ENCODE measurements at regions not wholly inside any gene's neighbourhood (a gene's known extent, or its start where the extent isn't known, plus 50 kb on each side); places are given as distances from the start of the nearest gene placed in this dataset.

GRCh38 chr16:73149334-73149733 is 101.4 kb upstream of the ZFHX3 start (continued):
- TF ChIP-seq HES4 (CRISPR knock-in tag; IDR thresholded peaks at IDR 0.05; ENCODE audit: borderline replicate concordance) (no peak), TRIM22 (IDR thresholded peaks at IDR 0.05) (no peak), SOX5 (CRISPR knock-in tag; IDR thresholded peaks at IDR 0.05; ENCODE audit: borderline replicate concordance) (no peak), NFYB (CRISPR knock-in tag; IDR thresholded peaks at IDR 0.05) (no peak), FOXA1 (IDR thresholded peaks at IDR 0.05) (no peak), FOXA1 (CRISPR knock-in tag; IDR thresholded peaks at IDR 0.05) (peak; percentile 47; the same call in 1 of the 2 replicates), ATF7 (IDR thresholded peaks at IDR 0.05) (no peak), ATF7 (CRISPR knock-in tag; IDR thresholded peaks at IDR 0.05) (no peak), ZFX (CRISPR knock-in tag; IDR thresholded peaks at IDR 0.05; ENCODE audit: low read depth) (no peak), ZNF629 (CRISPR knock-in tag; conservative IDR thresholded peaks at IDR 0.05) (no peak), KDM1A (CRISPR knock-in tag; IDR thresholded peaks at IDR 0.05) (no peak), ZNF646 (CRISPR knock-in tag; IDR thresholded peaks at IDR 0.05) (peak; percentile 55; the same call in 1 of the 2 replicates), FOXO4 (CRISPR knock-in tag; conservative IDR thresholded peaks at IDR 0.05) (no peak), ZNF432 (CRISPR knock-in tag; IDR thresholded peaks at IDR 0.05; ENCODE audit: borderline replicate concordance) (no peak), FOSL1 (CRISPR knock-in tag; IDR thresholded peaks at IDR 0.05; ENCODE audit: borderline replicate concordance) (no peak), ZNF136 (CRISPR knock-in tag; IDR thresholded peaks at IDR 0.05; ENCODE audit: low read depth) (no peak), AHDC1 (CRISPR knock-in tag; IDR thresholded peaks at IDR 0.05; ENCODE audit: borderline replicate concordance) (peak; percentile 47; the same call in 1 of the 2 replicates)

Measured in HepG2 (cell line).